GM23338 (cell line): ENCODE measurements at regions not wholly inside any gene's neighbourhood (a gene's known extent, or its start where the extent isn't known, plus 50 kb on each side); places are given as distances from the start of the nearest gene placed in this dataset.

Source experiments
- CTCF ChIP-seq, 2 experiments: fragments of 200-600 bp in 1 of 2; sonication (generic) in 1 of 2; conservative IDR thresholded peaks; 2 replicates each; pipeline versions ENCODE4 v1.5.1 to v1.6.1; 2016 to 2017; ENCODE audit warnings: antibody characterized with exemption in 2 of 2, low read depth in 2 of 2, mild to moderate bottlenecking in 2 of 2, moderate library complexity in 1 of 2
- EZH2 ChIP-seq: fragments of 200-600 bp; sonication (generic); IDR thresholded peaks from one replicate; pipeline ENCODE4 v1.8.0; 2017; ENCODE audit warnings: antibody characterized with exemption, mild to moderate bottlenecking, low read depth; ENCODE audit not compliant: unreplicated experiment
- EZH2phosphoT487 ChIP-seq: fragments of 200-600 bp; sonication (generic); IDR thresholded peaks from one replicate; pipeline ENCODE4 v1.8.1; 2018; ENCODE audit warnings: antibody characterized with exemption; ENCODE audit not compliant: unreplicated experiment
- POLR2AphosphoS5 ChIP-seq: IDR thresholded peaks from 2 replicates; pipeline ENCODE4 v1.6.1; 2016; ENCODE audit warnings: antibody characterized with exemption, low read depth
- REST ChIP-seq: IDR thresholded peaks from one replicate; pipeline ENCODE4 v1.6.1; 2018; ENCODE audit warnings: antibody characterized with exemption; ENCODE audit not compliant: unreplicated experiment
- ZNF114 ChIP-seq: fragments of 250-450 bp; sonication (Bioruptor Pico); IDR thresholded peaks from 2 replicates; pipeline ENCODE4 v1.5.0; 2020; ENCODE audit warnings: mild to moderate bottlenecking, moderate library complexity

- TF ChIP-seq CTCF (conservative IDR thresholded peaks at IDR 0.05; ENCODE audit: low read depth in 2 of 2): no peak
- TF ChIP-seq EZH2phosphoT487: no peak
- no peak for TF ChIP-seq REST
- no peak for TF ChIP-seq EZH2
- TF ChIP-seq POLR2AphosphoS5: no peak
- no peak for TF ChIP-seq ZNF114 (CRISPR knock-in tag)
Measured at GRCh38 chr7:21173436-21173835, 254.4 kb upstream of the SP4 start.
